K562 (cell line): ENCODE measurements at regions not wholly inside any gene's neighbourhood (a gene's known extent, or its start where the extent isn't known, plus 50 kb on each side); places are given as distances from the start of the nearest gene placed in this dataset.

Experiments
- ATAC-seq: fragments of 200-7000 bp; cut with Tn5 transposase; 3 replicates; pipeline ENCODE4 v1.9.1; 2020; ENCODE audit warnings: moderate library complexity
- BruUV-seq: library from RNA; stranded (reverse); fragments of 400-500 nt; replicated peaks from 2 replicates; lab custom pipeline; 2021; lab: Mats Ljungman, UMichigan
- CTCF ChIA-PET: fragments of 300-600 bp; formaldehyde crosslinking; extraction: SDS; loops from one replicate; lab custom pipeline; 2021; ENCODE audit warnings: low intra/inter-chr PET ratio; lab: Yijun Ruan, JAX
- POLR2A ChIA-PET: fragments of 300-600, 350-650 bp; sonication (Branson Sonifier 250); formaldehyde crosslinking; extraction: SDS; loops from one replicate; lab custom pipeline; 2021; ENCODE audit warnings: antibody characterized with exemption, inconsistent platforms; lab: Yijun Ruan, JAX
- DNase-seq, 4 experiments: peaks; one replicate each; pipeline versions ENCODE4 v3.0.0 to v3.0.0-alpha.2; 2011 to 2018; ENCODE audit warnings: low spot score in 3 of 4, mixed read lengths in 3 of 4; ENCODE audit errors: extremely low read depth in 1 of 4
- FAIRE-seq: peaks from 2 replicates; lab custom pipeline; 2011; peaks lifted over from hg19 to GRCh38; lab: Jason Lieb, UNC
- H2AFZ ChIP-seq: 2 replicates; pipeline ENCODE4 v1.6.0; 2011; ENCODE audit warnings: low read depth, low read length, control low read depth, inconsistent platforms
- H3K27ac ChIP-seq: fragments of 200-600 bp; 3 replicates; pipeline ENCODE4 v1.8.0; 2011; ENCODE audit warnings: low read depth, mild to moderate bottlenecking, control low read depth, inconsistent platforms, low read length, moderate library complexity, mixed read lengths; ENCODE audit errors: extremely low read depth
- H3K27me3 ChIP-seq, 2 experiments: fragments of 300-600 bp in 1 of 2; 2 replicates in 1 of 2; 3 replicates in 1 of 2; pipeline versions ENCODE4 v1.6.0 to v1.8.0; 2011; ENCODE audit warnings: inconsistent platforms in 2 of 2, low read length in 2 of 2, mild to moderate bottlenecking in 1 of 2, mixed read lengths in 1 of 2, moderate library complexity in 1 of 2; ENCODE audit not compliant: control insufficient read depth in 2 of 2, insufficient read depth in 2 of 2
- H3K36me3 ChIP-seq: fragments of 300-600 bp; 3 replicates; pipeline ENCODE4 v1.8.0; 2011; ENCODE audit warnings: mild to moderate bottlenecking, low read length, inconsistent platforms; ENCODE audit not compliant: control insufficient read depth, insufficient read depth
- H3K4me1 ChIP-seq, 2 experiments: fragments of 200-600 bp in 1 of 2; replicated peaks in 1 of 2; 2 replicates in 1 of 2; 3 replicates in 1 of 2; pipeline versions ENCODE4 v1.5.1 to v1.8.0; 2011; ENCODE audit warnings: inconsistent platforms in 2 of 2, low read length in 2 of 2, mild to moderate bottlenecking in 1 of 2, mixed read lengths in 1 of 2, moderate library complexity in 1 of 2; ENCODE audit not compliant: control insufficient read depth in 2 of 2, insufficient read depth in 2 of 2
- H3K4me2 ChIP-seq: 2 replicates; pipeline ENCODE4 v1.6.1; 2011; ENCODE audit warnings: low read length, control low read depth, inconsistent platforms, mixed read lengths; ENCODE audit not compliant: insufficient read depth
- H3K4me3 ChIP-seq: fragments of 200-600 bp; sonication (generic), shearing (Covaris generic); 2 replicates; pipeline ENCODE4 v1.5.1; 2016; ENCODE audit warnings: control low read depth, inconsistent platforms
- H3K79me2 ChIP-seq: fragments of 200-600 bp; 3 replicates; pipeline ENCODE4 v1.8.0; 2011; ENCODE audit warnings: low read length, inconsistent platforms; ENCODE audit not compliant: control insufficient read depth, insufficient read depth
- H3K9ac ChIP-seq, 2 experiments: 2 replicates each; pipeline versions ENCODE4 v1.6.0 to v1.6.1; 2011; ENCODE audit warnings: low read depth in 2 of 2, low read length in 2 of 2, control low read depth in 1 of 2, inconsistent platforms in 1 of 2, mild to moderate bottlenecking in 1 of 2, mixed read lengths in 1 of 2; ENCODE audit not compliant: insufficient read depth in 1 of 2
- H3K9me1 ChIP-seq: one replicate; pipeline ENCODE4 v1.6.0; 2011; ENCODE audit warnings: inconsistent platforms, mild to moderate bottlenecking, low read length, moderate library complexity; ENCODE audit not compliant: control insufficient read depth, insufficient read depth
- H3K9me3 ChIP-seq: replicated peaks from 2 replicates; pipeline ENCODE4 v1.5.1; 2011; ENCODE audit warnings: low read depth, low read length, inconsistent platforms; ENCODE audit not compliant: control insufficient read depth, insufficient read depth
- H4K20me1 ChIP-seq: replicated peaks from 2 replicates; pipeline ENCODE4 v1.6.1; 2011; ENCODE audit warnings: low read length, inconsistent platforms, mixed read lengths; ENCODE audit not compliant: control insufficient read depth, insufficient read depth
- BDP1 ChIP-seq: IDR thresholded peaks from 3 replicates; pipeline ENCODE4 v1.6.1; 2011; ENCODE audit not compliant: insufficient read length, insufficient read depth
- CEBPG ChIP-seq, 3 experiments: fragments of 200-800 bp in 1 of 3; sonication (Bioruptor generic) in 1 of 3; sonication (generic) in 1 of 3; formaldehyde crosslinking in 1 of 3; IDR thresholded peaks in 2 of 3; conservative IDR thresholded peaks in 1 of 3; 2 replicates each; pipeline versions ENCODE4 v1.6.1 to v1.8.0; 2016 to 2022; ENCODE audit warnings: missing compliant biosample characterization in 2 of 3, missing genetic modification characterization in 2 of 3, mild to moderate bottlenecking in 1 of 3, missing genetic modification reagents in 1 of 3
- E2F3 ChIP-seq: fragments of 250-450 bp; sonication (Bioruptor Pico); IDR thresholded peaks from 2 replicates; pipeline ENCODE4 v1.4.0; 2020; ENCODE audit warnings: mild to moderate bottlenecking
- NR4A1 ChIP-seq, 2 experiments: fragments of 250-450 bp in 1 of 2; fragments of 450-650 bp in 1 of 2; sonication (Bioruptor Pico) in 1 of 2; IDR thresholded peaks; 2 replicates each; pipeline versions ENCODE4 v1.4.0 to v1.6.1; 2016 to 2020; ENCODE audit warnings: mild to moderate bottlenecking in 2 of 2, missing compliant biosample characterization in 1 of 2, missing genetic modification characterization in 1 of 2, moderate library complexity in 1 of 2
- PURB ChIP-seq: sonication (generic); formaldehyde crosslinking; IDR thresholded peaks from 2 replicates; pipeline ENCODE4 v1.9.0; 2021; ENCODE audit warnings: low read depth, mild to moderate bottlenecking, missing genetic modification reagents
- SMAD2 ChIP-seq: fragments of 150-350 bp; IDR thresholded peaks from 2 replicates; pipeline ENCODE4 v1.6.1; 2014; ENCODE audit warnings: low read depth, mild to moderate bottlenecking, low read length
- STAT5A ChIP-seq: IDR thresholded peaks from 2 replicates; pipeline ENCODE4 v1.6.1; 2012; ENCODE audit warnings: low read length, inconsistent platforms, borderline replicate concordance
- TARDBP ChIP-seq: fragments of 450-650 bp; IDR thresholded peaks from 2 replicates; pipeline ENCODE4 v1.6.1; 2016
- ZNF444 ChIP-seq: fragments of 250-450 bp; sonication (Bioruptor Pico); IDR thresholded peaks from 2 replicates; pipeline ENCODE4 v1.4.0; 2020; ENCODE audit warnings: mild to moderate bottlenecking, moderate library complexity
- WGBS: fragments of 100-300 bp; shearing (Covaris generic); methylation state at CpG from one replicate; pipeline ENCODE4 v1.1.6; 2016; ENCODE audit warnings: low coverage, mixed read lengths; ENCODE audit not compliant: insufficient coverage; ENCODE audit errors: missing lambda C conversion rate; 5-methylcytosine and 5-hydroxymethylcytosine counted together
- in situ Hi-C: fragments of 300-500 bp; cut with MboI; formaldehyde crosslinking; loops from 4 replicates; pipeline ENCODE4 v1.15.0; 2018; ENCODE audit warnings: inconsistent platforms, mixed read lengths
- intact Hi-C: fragments of 100-400 bp; cut with micrococcal nuclease; formaldehyde crosslinking; loops from 2 replicates; pipeline ENCODE4 v1.14.2; 2022
- TF ChIP-seq, protein P1 (sequence below), 3 experiments: fragments of 200-800 bp in 1 of 3; sonication (Bioruptor generic) in 1 of 3; sonication (generic) in 1 of 3; formaldehyde crosslinking in 1 of 3; IDR thresholded peaks; 2 replicates each; pipeline versions ENCODE4 v1.6.1 to v1.8.0; 2016 to 2022; ENCODE audit warnings: mild to moderate bottlenecking in 2 of 3, missing compliant biosample characterization in 2 of 3, missing genetic modification characterization in 2 of 3, missing genetic modification reagents in 1 of 3
- TF ChIP-seq, protein P2 (sequence below): fragments of 250-450 bp; sonication (Bioruptor Pico); IDR thresholded peaks from 2 replicates; pipeline ENCODE4 v1.8.0; 2021; ENCODE audit warnings: mild to moderate bottlenecking, moderate library complexity
- TF ChIP-seq, protein P3 (sequence below): fragments of 250-450 bp; sonication (Bioruptor Pico); IDR thresholded peaks from 2 replicates; pipeline ENCODE4 v1.8.0; 2022; ENCODE audit warnings: inconsistent platforms, mild to moderate bottlenecking, moderate library complexity, borderline replicate concordance
- TF ChIP-seq, protein P4 (sequence below): IDR thresholded peaks from 2 replicates; pipeline ENCODE4 v1.6.1; 2016; ENCODE audit warnings: missing genetic modification characterization, missing compliant biosample characterization

DNA sequence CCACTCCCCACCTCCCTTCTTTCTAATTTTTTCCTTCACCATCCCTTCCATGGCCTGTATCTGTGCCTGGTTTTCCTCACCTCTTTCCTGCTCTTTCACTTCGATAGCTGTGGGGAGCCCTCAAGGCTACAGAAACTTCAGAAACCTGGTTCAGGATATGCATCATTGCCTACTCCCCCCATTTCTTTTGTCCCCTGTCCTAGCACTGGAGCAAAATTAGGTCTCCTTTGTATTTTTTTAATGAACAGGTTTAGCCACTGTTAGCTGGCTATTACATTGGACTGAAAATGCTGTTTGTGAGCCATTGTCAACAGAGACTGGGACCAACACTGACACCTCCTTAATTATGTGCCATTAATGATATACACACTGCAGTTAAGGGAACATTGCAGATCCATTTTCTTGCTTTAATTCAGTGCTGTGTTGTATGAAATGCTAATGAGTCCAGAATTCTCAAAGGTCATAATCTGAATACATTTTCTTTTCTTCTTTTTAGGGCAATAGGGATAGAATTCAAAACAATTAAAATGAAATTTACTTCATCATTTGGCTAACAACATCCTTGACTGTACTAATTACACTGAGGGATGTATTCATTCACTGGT, 138.6 kb downstream of the PDCD6IP start:
- ChIA-PET POLR2A (interaction anchor here (0.6 to 3.3 kb wide), 12 partner anchors 10 to 132 kb away, joined by 3 to 26 read pairs (median 4); no protein-coding TSS in a partner anchor), CTCF (no interaction called here)
- intact Hi-C loops = loop anchor here (1.0 to 10.0 kb wide), 3 partner anchors 23 to 142 kb away; partner anchors contain the start of gene PDCD6IP
- H3K9me1 ChIP-seq = no peaks in the 10 kb centered on the region
- H3K4me3 ChIP-seq = peak overlapping the region; percentile 38
- no peaks in the 10 kb centered on the region; the same call in 2 of the 3 replicates for H3K36me3 ChIP-seq
- H4K20me1 ChIP-seq = no peaks in the 10 kb centered on the region
- FAIRE-seq (no peak), ATAC-seq (peak; percentile 50), DNase-seq (peak in 1 of 4 experiments; percentile 41)
- peaks cover 4% of the 10 kb centered on the region for H3K9me3 ChIP-seq
- no TSS peak for BruUV-seq
- peak overlapping the region; percentile 93 for H3K4me2 ChIP-seq
- peaks cover 38% of the 10 kb centered on the region for H3K79me2 ChIP-seq
- in situ Hi-C loops = no loop called here
- 19% methylated on average over 1 of the region's 1 CpG for WGBS
- H3K27ac ChIP-seq = peak overlapping the region; percentile 78
- peak overlapping the region; percentile 95 for H2AFZ ChIP-seq
- peak overlapping the region; percentile 0 to 74; a peak in 3 of 4 replicates for H3K9ac ChIP-seq
- no peaks in the 10 kb centered on the region for H3K27me3 ChIP-seq
- peaks cover 12 to 55% of the 10 kb centered on the region in 2 experiments for H3K4me1 ChIP-seq
- TF ChIP-seq, protein P1, sequence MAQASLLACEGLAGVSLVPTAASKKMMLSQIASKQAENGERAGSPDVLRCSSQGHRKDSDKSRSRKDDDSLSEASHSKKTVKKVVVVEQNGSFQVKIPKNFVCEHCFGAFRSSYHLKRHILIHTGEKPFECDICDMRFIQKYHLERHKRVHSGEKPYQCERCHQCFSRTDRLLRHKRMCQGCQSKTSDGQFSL (CRISPR knock-in tag; IDR thresholded peaks at IDR 0.05) = 0 out of 2 replicates have a peak, but pooled peaks have one; percentile 12
- TF ChIP-seq, protein P1 (tag; IDR thresholded peaks at IDR 0.05) = no peak
- TF ChIP-seq, protein P2, sequence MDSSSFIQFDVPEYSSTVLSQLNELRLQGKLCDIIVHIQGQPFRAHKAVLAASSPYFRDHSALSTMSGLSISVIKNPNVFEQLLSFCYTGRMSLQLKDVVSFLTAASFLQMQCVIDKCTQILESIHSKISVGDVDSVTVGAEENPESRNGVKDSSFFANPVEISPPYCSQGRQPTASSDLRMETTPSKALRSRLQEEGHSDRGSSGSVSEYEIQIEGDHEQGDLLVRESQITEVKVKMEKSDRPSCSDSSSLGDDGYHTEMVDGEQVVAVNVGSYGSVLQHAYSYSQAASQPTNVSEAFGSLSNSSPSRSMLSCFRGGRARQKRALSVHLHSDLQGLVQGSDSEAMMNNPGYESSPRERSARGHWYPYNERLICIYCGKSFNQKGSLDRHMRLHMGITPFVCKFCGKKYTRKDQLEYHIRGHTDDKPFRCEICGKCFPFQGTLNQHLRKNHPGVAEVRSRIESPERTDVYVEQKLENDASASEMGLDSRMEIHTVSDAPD = no peak
- TF ChIP-seq, protein P3, sequence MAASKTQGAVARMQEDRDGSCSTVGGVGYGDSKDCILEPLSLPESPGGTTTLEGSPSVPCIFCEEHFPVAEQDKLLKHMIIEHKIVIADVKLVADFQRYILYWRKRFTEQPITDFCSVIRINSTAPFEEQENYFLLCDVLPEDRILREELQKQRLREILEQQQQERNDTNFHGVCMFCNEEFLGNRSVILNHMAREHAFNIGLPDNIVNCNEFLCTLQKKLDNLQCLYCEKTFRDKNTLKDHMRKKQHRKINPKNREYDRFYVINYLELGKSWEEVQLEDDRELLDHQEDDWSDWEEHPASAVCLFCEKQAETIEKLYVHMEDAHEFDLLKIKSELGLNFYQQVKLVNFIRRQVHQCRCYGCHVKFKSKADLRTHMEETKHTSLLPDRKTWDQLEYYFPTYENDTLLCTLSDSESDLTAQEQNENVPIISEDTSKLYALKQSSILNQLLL (CRISPR knock-in tag) = no peak
- TF ChIP-seq E2F3 (CRISPR knock-in tag) (no peak), BDP1 (no peak), STAT5A (no peak), ZNF444 (CRISPR knock-in tag) (no peak), SMAD2 (no peak), PURB (no peak), NR4A1 (CRISPR knock-in tag; IDR thresholded peaks at IDR 0.05) (no peak), NR4A1 (tag; IDR thresholded peaks at IDR 0.05) (0 out of 2 replicates have a peak, but pooled peaks have one; percentile 5), CEBPG (CRISPR knock-in tag; IDR thresholded peaks at IDR 0.05) (no peak), CEBPG (tag; conservative IDR thresholded peaks at IDR 0.05 in 1 of 2, IDR thresholded peaks at IDR 0.05 in 1 of 2) (no peak), TARDBP (no peak)
- TF ChIP-seq, protein P4, sequence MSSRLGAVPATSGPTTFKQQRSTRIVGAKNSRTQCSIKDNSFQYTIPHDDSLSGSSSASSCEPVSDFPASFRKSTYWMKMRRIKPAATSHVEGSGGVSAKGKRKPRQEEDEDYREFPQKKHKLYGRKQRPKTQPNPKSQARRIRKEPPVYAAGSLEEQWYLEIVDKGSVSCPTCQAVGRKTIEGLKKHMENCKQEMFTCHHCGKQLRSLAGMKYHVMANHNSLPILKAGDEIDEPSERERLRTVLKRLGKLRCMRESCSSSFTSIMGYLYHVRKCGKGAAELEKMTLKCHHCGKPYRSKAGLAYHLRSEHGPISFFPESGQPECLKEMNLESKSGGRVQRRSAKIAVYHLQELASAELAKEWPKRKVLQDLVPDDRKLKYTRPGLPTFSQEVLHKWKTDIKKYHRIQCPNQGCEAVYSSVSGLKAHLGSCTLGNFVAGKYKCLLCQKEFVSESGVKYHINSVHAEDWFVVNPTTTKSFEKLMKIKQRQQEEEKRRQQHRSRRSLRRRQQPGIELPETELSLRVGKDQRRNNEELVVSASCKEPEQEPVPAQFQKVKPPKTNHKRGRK (tag) = no peak
